Spleen (tissue), 7 donors: ENCODE measurements at regions not wholly inside any gene's neighbourhood (a gene's known extent, or its start where the extent isn't known, plus 50 kb on each side); places are given as distances from the start of the nearest gene placed in this dataset.

Experiments
- CTCF ChIP-seq, 11 experiments: fragments of 200-600 bp in 7 of 11; fragments of 450-650 bp in 4 of 11; sonication (generic) in 4 of 11; IDR thresholded peaks in 8 of 11; conservative IDR thresholded peaks in 3 of 11; 1 replicate in 7 of 11; 2 replicates in 4 of 11; pipeline versions ENCODE4 v1.4.0 to v1.8.0; 2016 to 2021; ENCODE audit warnings: antibody characterized with exemption in 11 of 11, inconsistent platforms in 4 of 11, mild to moderate bottlenecking in 1 of 11
- POLR2A ChIP-seq, 3 donors: fragments of 450-650 bp; IDR thresholded peaks; one replicate each; pipeline ENCODE4 v1.5.1; 2017; ENCODE audit warnings: antibody characterized with exemption in 3 of 3, mild to moderate bottlenecking in 1 of 3
- POLR2AphosphoS5 ChIP-seq, 3 donors: sonication (generic); formaldehyde crosslinking; IDR thresholded peaks; one replicate each; pipeline ENCODE4 v1.5.1; 2017; ENCODE audit warnings: antibody characterized with exemption in 3 of 3
- donor health status: DM: no; HTN: no; CAD: no; lungs with moderate emphysema.
- donor health status: DM: no; HTN: no; CAD: no.
- donor health status: DM: no; HTN: no; CAD: no.

GRCh38 chr10:128993443-128993842, 473.6 kb upstream of the MGMT start:
- TF ChIP-seq CTCF (IDR thresholded peaks at IDR 0.05 in 8 of 11, conservative IDR thresholded peaks at IDR 0.05 in 3 of 11) (no peak), POLR2A (IDR thresholded peaks at IDR 0.05) (no peak), POLR2AphosphoS5 (IDR thresholded peaks at IDR 0.05) (no peak)
